ENCODE measurements at regions not wholly inside any gene's neighbourhood (a gene's known extent, or its start where the extent isn't known, plus 50 kb on each side); places are given as distances from the start of the nearest gene placed in this dataset.
"Not testable (repeated sequence)": the region's sequence is repeated elsewhere in the genome, so short reads cannot be mapped to it uniquely, and the experiment has no call there.

GRCh38 chr5:68067291-68067690, 148.3 kb upstream of the PIK3R1 start:
- DNase-seq, result no peak

GRCh38 chr5:68066277-68066955, 149.1 kb upstream of the PIK3R1 start:
- no peak for DNase-seq

DNA sequence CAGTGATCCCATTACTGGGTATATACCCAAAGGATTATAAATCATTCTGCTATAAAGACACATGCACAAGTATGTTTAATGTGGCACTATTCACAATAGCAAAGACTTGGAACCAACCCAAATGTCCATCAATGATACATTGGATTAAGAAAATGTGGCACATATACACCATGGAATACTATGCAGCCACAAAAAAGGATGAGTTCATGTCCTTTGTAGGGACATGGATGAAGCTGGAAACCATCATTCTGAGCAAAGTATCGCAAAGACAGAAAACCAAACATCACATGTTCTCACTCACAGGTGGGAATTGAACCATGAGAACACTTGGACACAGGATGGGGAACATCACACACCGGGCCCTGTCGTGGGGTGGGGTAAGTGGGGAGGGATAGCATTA, 150.2 kb upstream of the PIK3R1 start:
- DNase-seq, result not testable (repeated sequence)

GRCh38 chr5:68060382-68060781, 155.2 kb upstream of the PIK3R1 start:
- DNase-seq, result no peak

- DNase-seq, result no peak
Observed at GRCh38 chr5:68057191-68057590, 158.4 kb upstream of the PIK3R1 start.

DNA sequence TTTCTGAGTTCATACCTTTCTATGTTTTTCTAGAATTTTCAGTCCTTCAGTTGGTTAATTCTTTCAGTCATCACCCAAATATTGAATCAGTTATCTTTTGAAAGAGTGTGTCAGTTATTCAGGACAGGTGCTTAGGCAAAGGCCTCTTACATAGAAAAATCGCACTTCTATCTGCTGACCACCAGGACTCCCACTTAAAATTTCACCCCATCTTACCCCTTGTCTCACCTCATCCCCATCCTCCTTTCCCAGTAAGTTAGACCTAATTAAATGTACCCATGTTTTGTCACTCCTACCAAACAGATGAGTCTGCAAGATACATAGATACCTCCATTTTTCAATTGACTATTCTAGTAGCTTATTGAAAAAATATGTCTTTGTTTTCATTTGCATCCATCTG, 159.9 kb upstream of the PIK3R1 start:
- DNase-seq, result no peak

GRCh38 chr5:68054638-68055037, 160.9 kb upstream of the PIK3R1 start:
- DNase-seq, result no peak

DNA sequence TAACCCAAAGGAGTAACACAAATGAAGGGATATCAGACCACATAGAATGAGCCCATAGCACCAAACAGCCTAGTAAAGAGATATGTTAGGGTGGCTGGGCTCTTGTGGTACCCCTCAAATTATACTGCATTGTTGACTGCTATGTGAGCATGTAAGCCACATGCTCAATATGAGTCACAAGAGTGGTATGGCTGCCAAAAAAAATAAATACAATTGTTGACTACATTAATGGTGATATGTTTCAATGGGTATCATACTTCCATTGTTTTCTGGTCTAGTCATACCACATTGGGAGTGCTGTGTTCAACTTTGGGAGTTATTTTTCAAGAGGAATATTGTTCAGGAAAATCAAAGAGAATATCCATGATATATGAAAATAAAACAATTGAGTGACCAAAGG, 162.4 kb upstream of the PIK3R1 start:
- no peak for DNase-seq

DNA sequence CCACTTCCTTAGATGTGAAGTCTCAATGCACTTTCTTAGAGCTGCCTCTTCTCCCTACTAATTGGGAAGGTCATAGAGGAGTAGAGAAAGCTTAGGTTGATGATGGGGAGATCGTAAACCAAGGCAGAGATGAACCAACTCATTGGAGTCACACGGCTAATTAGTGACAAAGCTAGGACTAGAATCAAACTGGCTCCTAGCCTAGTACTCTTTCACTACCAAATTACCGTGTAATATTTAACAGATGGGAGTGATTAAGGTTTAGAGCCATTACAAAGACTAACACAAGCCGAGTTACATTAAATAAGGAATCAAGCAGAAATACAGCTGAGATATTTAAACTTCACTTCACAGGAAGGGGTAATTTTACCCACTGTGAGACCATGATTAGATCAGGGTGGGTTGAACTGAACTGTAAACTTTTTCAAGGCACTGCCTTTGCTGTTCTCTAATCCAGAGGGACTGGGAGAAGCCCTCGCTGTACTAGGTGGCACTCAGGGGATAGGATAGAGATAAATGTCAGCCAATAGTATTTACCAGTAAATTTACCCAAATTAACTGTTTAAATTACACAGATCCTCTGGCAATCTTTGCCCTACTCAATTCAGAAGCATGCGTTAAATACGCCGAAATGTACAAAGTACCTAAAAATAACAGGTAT, 166.4 kb upstream of the PIK3R1 start:
- no peak for DNase-seq

DNA sequence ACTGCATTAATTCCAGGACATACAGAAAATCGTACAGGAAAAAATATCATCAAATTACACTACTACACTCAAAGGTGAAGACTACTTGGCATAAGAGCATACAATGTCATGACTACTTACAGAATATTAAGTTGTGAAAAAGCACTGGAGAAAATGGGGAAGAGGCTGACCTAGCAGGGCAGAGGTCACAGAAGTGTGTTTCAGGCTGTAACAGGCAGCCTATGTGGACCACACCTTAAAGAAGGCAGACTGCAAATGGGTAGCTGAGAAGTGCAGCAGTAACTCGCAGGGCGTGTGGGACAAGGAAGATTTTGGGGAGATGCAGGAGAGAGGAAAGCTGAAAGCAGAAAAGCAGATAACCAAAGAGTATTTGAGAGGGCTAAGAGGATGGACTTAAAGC, 167.0 kb upstream of the PIK3R1 start:
- DNase-seq, result no peak

- not testable (repeated sequence) for DNase-seq
Observed at GRCh38 chr5:68048054-68048453, 167.5 kb upstream of the PIK3R1 start.

DNA sequence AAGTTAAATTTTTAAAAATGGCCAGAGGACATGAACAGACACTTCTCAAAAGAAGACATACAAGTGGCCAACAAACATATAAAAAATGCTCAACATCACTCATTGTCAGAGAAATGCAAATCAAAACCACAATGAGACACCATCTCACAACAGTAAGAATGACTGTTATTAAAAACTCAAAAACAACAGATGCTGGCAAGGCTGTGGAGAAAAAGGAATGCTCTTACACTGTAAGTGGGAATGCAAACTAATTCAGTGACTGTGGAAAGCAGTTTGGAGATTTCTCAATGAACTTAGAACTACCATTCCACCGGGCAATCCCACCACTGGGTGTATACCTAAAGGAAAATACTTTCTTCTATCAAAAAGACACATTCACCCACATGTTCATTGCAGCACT, 168.5 kb upstream of the PIK3R1 start:
- no peak for DNase-seq

GRCh38 chr5:68046445-68046844, 169.1 kb upstream of the PIK3R1 start:
- no peak for DNase-seq

GRCh38 chr5:68041293-68041692, 174.3 kb upstream of the PIK3R1 start:
- DNase-seq, result peak in 1 of 14 donors; percentile 7

GRCh38 chr5:68037546-68037945, 178.0 kb upstream of the PIK3R1 start:
- no peak for DNase-seq

GRCh38 chr5:68033961-68034571, 181.5 kb upstream of the PIK3R1 start:
- no peak for DNase-seq

- no peak for DNase-seq
Observed at GRCh38 chr5:68033029-68033428, 182.5 kb upstream of the PIK3R1 start.

GRCh38 chr5:68032216-68032762, 183.3 kb upstream of the PIK3R1 start:
- DNase-seq, result no peak

GRCh38 chr5:68028131-68028727, 187.3 kb upstream of the PIK3R1 start:
- no peak for DNase-seq

DNA sequence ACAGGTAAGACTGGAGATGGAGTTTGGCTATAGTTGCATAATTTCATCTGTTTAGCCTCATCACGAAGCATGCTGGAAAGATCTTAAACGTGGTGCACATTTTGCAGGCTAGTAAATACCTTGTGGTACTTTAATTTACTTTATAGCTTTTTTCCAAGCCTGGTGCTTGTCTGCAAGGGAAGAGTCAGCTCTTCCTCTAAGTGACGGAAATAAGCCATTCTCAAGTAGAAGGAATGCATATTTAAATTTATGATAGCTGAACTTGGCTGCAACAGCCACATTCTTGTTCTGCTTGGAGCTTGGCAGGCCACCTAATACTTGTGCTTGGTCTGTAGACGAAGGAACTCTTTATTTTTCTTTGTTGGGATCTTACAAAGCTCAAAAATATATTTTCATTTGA, 188.0 kb upstream of the PIK3R1 start:
- no peak for DNase-seq

- DNase-seq, result no peak
Observed at GRCh38 chr5:68026092-68026885, 189.3 kb upstream of the PIK3R1 start.

GRCh38 chr5:68024426-68024825, 191.1 kb upstream of the PIK3R1 start:
- no peak for DNase-seq

Data from C1 segment of cervical spinal cord (tissue), 14 donors.